ENCODE measurements at regions not wholly inside any gene's neighbourhood (a gene's known extent, or its start where the extent isn't known, plus 50 kb on each side); places are given as distances from the start of the nearest gene placed in this dataset.
"Not testable (repeated sequence)": the region's sequence is repeated elsewhere in the genome, so short reads cannot be mapped to it uniquely, and the experiment has no call there.

GRCh38 chr5:70510161-70510560, 95.0 kb downstream of the GTF2H2C_2 start:
- DNase-seq = not testable (repeated sequence)

GRCh38 chr5:70510811-70511210, 95.6 kb downstream of the GTF2H2C_2 start:
- DNase-seq = peak in 1 of 5 donors; percentile 0

Measured in T-helper 1 cell (primary cell).